ENCODE measurements at regions not wholly inside any gene's neighbourhood (a gene's known extent, or its start where the extent isn't known, plus 50 kb on each side); places are given as distances from the start of the nearest gene placed in this dataset.

DNA sequence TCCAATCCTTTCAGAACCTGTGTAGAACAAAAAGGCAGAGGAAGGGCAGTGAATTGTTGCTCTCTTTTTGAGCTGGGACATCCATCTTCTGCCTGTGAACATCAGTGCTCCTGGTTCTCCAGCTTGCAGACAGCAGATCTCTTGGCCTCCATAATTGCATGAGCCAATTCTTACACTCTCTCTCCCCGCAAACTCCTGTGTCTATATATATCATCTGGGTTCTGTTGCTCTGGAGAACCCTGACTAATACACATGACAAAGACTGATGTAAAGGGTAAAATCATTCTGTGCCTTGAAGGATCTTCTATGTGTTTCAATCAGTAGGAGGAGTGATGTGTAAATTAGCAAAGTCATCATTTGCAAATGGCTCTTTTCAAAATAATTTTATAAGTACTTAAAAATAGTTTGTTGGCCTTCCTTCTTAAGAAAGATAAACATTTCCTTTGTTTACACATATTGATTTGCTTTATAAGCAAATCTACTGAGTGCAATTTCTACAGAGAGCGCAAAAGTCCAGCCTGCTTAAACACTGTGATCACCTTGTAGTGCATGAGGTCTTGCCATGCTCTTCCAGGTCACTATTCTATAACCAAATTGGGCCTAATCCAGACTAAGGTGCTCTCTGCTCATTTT is 154.9 kb upstream of the ANKRD28 start:
- DNase-seq (ENCODE audit: low spot score) = peak; percentile 65

DNA sequence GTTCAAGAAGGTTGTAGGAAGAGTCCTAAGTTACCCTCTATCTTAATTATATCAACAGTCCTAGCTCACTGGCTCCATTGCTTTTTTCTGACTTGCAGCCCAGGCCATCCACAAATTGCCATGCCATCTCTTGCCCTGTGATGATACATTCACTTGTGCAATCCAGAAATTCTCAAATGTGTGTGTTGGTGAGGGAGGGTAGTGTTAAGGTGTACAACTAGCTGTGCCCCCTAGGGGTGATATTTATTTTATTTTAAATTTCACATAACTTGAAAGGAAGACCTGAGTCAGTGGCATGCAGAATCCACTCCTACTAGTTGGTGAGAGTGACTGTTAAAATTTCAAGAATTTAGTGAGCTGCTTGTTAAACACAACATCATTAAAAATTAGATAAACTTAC is 156.1 kb upstream of the ANKRD28 start:
- peak; percentile 45 for DNase-seq (ENCODE audit: low spot score)

DNA sequence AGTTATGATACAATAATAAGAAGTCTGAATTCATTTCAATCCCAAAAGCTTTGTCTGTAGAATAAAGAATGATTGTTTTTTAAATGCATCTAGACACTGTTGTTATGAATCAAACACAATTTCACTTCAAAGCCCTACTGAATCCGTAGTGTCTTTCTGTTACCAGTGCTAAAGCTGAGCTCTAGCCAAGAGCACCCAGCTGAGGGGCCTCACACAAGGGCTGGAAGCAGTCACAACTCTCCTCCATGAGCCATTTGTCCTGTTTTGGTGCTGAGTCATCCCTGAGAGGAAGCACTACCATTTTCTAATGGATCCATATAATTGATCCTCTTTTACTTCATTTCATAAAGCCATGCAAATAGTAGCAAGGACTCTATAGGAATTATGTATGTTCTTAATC is 158.2 kb upstream of the ANKRD28 start:
- no peak for DNase-seq (ENCODE audit: low spot score)

DNA sequence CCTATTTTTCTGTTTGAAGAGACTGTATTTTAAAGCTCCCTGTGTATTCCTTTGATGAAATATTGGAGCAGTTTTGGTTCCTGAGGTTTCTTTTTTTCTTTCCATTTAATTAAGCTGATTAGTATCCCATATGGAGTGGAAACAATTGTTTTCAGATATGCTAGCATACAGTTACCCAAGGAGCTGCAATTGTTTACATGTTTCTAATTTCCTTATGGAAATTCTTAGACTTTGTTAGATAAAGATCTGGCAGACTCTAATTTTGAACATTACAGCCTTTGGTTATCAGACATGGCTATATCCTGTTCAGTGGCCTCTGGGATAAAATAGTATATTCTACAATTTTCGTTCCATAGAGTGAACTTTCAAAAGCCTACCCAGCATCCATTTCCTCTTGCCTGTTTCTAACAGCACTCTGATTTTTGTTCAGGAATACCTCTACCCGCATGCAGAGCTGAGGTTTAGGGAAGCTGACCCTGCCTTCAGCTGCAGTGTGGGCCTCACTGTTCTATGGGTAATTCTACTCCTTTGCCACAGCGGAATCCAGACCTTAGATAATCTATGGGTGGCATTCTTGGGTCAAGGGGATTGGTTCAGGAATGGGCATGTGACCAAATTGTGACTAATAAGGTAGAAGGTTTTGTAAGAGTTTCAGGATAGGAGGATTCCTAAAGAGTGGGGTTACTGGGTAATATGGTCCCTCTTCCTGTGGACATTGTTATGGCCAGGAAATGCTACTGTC is 161.1 kb upstream of the ANKRD28 start:
- DNase-seq (ENCODE audit: low spot score) = no peak

DNA sequence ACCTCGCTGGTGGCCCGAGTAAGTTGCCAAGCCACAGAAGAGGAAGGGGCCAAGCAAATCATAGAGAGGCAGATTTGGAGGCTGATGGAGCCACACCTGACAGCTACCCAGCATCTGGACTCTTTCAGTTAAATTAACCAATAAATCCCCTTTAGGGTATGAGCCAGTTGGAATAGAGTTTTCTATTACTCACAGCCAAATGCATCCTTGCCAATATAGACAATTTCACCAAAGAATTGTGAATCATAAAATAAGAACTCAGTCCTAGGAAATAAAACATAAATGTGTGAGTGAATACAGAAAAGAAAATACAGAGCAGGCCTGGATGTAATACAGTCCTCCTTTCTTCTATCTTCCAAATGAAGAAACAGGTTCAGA is 161.6 kb upstream of the ANKRD28 start:
- DNase-seq (ENCODE audit: low spot score) = no peak

DNA sequence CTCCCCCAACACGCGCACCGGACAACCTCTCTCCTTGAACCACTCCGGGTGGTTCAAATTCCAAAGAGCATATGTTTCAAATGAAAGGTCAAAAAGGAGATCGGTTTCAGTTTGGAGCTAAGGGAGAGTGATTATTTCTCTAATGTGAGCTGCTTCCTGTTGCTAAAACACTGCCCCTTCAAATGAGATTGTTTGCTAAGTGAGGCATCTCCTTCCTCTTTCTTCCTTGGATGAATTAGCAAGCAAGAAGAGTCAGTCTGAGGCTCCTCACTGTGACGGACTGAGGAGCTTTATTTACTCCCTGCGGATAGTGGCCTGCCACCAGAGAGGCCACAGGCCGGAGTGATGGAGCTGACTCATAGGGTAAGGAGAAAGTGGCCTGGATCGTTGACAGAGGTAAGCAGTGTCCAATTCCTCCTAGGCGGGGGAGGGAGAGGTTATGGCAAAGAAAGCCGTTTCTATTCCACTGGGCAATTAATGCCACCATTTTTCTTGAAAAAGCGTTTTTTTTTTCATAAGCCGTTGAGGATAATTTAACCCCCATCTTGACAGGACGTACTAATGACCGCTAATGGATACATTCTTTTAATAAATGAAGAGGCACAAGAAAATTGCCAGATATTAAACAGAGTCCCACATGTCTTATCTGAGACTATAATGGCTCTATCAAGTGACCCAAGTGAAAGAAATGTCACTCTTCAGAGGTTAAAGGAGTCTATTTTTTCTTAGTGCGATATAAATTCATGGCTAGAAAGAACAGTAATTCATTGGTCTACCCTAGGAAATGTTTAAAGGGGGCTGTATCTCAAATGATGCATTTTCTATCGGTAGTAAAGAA is 167.0 kb upstream of the ANKRD28 start:
- no peak for DNase-seq (ENCODE audit: low spot score)

DNA sequence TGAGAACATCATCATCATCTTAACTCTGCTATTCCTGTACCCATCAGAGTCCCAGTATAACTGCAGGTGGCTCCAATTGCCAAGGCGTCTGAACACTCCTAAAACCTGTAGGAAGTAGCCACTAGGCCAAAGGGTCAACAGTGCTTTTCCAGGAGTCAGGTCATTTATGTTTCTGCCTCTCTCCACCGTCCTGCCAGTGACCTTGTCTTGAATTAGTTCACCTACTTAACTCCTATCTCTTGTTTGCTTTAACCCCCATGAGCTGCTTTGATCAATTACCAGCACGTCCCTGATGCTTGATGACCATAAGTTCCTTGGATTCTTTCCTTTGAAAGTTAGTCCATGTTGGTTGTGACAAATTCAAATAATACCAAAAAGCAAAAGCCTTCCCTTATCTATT is 169.8 kb upstream of the ANKRD28 start:
- no peak for DNase-seq (ENCODE audit: low spot score)

DNA sequence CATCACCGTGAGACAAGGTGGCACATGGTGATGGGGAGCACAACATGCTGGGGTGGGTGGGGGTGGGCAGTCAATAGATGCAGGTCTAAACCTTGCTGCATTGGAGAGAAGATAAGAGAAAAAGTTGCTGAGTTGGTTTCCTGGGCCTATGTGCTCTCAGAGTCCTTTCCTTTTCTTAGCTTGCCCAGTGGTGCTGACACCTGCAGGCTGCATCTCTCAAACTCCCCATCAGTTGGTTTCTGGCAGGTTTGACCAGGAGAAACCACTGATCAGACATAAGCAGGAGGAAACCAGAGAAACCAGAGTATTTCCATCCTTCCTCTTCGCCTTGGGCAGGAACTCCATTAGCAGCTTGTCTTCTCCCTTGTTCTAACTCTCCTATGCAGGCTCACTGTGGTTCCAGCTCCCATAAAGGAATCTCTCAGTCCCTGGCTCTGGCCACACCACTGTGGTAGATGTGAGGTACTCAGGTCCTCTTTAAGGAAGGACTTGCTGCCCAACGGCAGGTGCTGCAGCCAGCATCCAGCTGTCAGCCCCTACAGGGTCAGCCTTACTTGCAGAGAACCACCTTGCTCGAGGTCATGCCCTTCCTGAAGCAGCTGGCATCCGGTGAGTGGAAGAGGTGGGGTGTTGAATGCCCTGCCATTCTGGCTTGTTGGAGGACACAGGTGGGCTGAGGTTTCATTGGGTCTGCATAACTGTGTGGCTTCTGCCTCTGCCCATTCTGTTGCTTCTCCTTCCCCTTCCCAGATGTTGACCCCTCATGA is 172.3 kb upstream of the ANKRD28 start:
- no peak for DNase-seq (ENCODE audit: low spot score)

DNA sequence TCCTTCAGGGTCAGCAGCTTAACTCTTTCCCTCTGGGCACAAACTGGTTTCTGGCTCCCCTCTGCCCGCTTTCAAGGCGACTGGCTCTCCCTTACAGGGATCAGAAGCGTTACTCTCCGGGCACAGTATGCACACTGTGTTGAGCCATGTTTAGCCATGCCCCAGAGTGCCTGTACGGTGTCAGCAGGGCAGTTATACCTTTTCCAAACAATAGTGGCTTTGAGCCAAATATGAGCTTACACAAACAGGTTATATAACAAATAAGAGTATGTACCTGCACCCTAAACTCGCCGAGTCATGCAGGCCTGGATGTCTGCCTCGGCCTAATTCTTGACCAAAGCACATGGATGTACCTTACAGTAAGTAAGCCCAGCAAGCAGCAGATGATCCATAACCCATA is 175.6 kb upstream of the ANKRD28 start:
- no peak for DNase-seq (ENCODE audit: low spot score)

DNA sequence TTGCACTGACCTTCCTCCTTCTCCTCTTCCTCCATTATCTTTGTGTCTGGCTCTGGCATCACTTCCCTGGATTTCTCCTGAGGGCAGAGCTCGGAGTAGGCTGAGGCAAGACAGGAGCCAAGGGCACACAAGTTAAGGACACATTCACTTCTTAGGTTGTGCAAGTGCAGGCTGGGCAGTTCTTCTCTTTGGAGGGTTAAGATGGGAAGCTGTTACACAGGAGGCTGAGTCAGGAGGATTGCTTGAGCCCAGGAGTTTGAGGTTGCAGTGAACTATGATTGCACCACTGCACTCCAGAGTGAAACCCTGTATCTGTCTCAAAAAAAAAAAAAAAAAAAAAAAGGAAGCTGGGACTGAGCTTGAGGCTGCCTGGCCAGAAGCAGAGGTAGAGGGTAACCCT is 176.2 kb upstream of the ANKRD28 start:
- no peak for DNase-seq (ENCODE audit: low spot score)

DNA sequence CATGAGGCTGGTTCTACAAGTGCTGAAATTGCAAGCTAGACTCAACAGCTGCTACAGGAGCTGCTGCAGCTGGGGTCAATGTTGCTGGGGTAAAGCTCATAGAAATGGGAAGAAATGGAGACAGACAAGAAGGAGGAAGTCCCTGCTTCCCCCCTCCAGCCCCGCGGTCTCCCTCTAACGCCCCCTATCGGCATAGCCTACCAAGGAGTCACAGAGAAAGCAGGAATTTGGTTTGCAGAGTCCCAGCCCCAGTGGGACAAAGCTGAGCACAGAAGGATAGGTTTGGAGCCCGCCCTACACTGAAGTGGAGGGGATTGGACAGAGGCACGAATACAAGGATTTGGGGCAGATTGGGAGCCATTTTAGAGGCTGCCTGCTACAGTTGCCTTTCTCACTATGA is 176.9 kb upstream of the ANKRD28 start:
- DNase-seq (ENCODE audit: low spot score) = no peak

DNA sequence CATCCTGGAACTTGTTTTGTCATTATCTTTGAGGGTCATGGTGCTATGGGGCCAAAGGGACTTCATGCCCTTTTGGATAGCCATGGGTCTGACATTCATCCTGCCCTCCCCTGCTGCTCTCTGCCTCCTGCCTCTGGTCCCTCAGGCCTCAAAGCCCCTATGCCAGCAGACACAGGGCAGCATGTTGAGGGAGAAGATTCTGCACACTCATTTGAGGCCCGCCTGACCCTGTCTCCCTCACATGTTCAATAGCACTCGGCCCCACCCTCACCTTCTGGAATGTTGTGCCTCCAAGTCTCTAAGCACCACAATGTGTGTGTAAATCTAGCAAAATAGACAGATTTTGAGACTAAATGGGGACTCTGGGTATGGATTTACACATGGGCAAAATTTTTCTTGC is 178.7 kb upstream of the ANKRD28 start:
- DNase-seq (ENCODE audit: low spot score) = no peak

DNA sequence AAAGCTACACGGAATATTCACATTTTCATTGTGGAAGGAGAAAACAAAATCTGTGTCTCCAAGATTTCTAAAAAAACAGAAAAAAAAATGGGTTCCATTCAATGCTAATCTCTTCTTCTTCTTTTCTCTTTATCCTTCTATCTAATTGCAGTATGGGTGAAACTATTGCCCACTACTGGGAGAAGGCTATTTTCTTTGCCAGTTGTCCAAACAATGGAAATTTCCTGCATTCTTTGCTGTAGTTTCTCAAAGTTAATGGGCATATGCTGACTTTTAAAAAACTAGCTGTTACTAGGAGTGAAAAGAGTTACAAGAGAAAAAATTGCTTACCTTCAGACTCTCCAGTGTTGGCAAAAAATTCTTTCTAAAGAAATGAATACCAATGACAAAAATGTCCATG is 179.3 kb upstream of the ANKRD28 start:
- DNase-seq (ENCODE audit: low spot score) = no peak

DNA sequence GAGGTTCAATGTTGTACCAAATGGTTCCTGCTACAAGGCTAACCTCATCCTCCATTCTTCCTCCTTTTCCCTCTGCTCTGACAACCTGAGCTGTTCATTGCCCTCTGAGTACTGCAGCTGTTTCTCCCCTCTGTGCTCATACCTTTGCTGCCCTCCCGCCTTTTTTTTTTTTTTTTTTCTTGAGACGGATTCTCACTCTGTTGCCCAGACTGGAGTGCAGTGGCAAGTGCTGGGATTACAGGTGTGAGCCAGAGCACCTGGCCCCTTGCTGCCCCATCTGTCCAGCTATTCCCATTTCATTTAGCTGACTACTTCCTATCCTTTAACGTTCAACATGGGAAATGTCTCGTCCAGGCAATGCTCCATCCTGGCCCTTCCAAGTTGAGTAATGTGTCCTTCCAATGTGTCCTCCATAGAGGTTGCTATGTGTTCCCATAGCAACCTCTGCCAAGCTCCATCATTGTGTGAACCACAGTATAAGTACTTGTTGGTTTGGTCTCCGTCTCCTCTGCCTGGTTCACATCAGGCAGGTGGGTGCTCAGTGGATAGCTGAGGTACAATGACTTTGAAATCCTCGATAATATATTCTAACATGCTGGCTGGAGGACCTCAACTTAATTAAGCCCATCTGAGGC is 179.9 kb upstream of the ANKRD28 start:
- DNase-seq (ENCODE audit: low spot score) = no peak

DNA sequence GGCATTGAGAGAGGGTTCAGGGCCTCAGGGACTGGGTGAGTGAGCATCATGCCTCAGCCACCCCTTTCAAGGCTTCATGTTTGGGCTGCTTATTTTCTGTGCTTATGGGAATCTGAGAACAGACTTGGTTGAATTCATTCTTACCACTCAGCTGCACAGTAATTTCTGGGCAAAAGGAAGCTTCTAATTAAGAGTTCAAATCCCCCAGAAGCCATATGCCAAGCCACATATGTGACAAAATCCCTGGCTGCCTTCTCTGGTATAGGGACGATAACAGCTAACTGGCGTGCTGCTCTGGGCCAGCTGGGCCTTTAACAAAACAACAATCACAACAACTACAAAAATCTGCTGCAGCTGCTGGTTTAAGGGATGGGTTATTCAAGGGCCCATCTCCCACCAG is 181.0 kb upstream of the ANKRD28 start:
- no peak for DNase-seq (ENCODE audit: low spot score)

DNA sequence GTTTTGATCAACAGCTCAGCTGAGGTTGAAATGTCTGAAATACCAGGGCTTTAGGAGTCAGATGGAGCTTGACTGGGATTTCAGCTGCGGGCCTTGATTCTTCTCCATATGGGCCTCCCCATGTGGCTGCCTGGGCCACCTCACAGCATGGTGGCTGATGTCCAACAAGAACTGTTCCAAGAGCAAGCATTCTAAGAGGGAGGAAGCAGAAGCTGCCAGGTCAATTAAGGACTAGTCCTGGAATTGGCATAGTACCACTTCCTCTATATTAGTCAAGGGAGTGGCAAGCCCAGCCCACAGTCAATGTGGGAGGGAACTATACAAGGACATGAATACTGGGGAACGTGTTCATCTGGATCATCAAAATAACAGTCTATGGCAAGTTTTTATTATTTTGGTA is 181.7 kb upstream of the ANKRD28 start:
- DNase-seq (ENCODE audit: low spot score) = no peak

DNA sequence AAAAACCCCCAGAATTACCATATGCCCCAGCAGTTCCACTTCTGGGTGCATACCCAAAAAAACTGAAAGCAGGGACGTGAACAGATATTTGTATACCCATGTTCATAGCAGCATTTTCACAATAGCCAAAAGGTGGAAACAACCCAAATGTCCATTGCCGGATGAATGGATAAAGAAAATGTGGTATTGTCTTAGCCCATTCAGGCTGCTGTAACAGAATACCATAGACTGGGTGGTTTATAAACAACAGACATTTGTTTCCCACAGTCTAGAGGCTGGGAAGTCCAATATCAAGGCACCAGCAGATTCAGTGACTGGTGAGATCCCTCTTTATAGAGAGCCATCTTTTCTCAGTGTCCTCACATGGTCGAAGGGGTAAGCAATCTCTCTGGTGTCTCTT is 182.1 kb upstream of the ANKRD28 start:
- DNase-seq (ENCODE audit: low spot score) = no peak

DNA sequence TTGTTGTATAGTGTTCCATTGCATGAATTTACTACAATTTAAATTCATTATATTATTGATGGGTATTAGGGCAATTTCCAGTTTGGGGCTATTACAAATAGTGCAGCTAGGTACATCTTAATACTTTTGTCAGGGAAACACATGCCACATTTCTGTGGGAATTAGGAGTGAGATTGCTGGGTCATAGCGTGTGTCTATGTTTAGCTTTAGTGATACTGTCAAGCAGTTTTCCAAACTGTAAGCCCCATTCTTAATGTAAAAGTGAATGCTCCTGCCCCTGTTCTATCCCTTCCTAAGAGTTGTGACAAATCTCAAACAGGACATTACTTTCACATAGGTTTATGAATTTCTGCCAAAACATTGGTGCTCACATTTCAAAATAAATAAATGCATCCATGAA is 184.5 kb upstream of the ANKRD28 start:
- DNase-seq (ENCODE audit: low spot score) = no peak

DNA sequence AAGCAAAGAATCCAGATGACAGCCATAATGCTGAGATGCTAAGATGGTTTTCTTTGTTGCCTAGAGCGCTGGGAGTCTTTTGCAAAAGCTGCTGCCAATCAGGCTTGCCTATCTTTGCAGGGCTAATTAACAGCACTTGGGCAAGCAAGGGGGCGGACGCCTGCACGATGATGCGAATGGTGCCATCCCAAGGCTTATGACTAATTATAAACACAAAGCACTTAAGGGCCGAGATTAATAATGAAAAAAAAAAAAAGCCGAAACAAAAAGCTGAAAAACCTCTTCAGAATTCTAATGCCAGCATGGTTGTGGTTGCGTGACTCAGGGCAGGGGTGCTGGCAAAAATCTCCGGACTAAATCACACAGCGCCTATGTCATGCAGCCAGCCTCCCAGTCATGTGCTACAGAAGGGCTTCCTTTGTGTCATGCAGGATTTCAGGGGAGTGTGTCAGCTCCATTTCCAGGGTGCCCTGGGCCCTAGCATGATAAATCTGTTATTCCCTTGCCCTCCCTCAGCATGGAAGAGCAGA is 185.0 kb upstream of the ANKRD28 start:
- peak; percentile 98 for DNase-seq (ENCODE audit: low spot score)

DNA sequence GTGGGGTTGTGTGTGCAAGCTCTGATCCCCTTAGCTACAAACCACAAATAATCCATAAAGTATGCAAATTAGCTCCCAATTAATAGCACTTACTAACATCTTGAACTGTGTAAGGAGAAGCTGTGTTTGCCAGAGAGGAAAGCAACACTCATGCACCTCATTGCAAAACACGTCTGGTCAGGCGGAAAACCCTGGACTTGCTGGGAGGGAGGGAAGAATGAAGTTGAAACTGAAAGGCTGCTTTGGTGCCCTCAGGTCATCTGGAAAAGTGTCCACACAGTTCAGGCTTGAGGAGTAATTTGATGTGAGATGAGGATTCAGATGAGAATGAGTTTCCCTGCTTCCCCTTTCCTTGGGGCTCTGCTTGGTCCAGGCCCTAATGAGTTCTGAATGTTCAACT is 185.5 kb upstream of the ANKRD28 start:
- no peak for DNase-seq (ENCODE audit: low spot score)

DNA sequence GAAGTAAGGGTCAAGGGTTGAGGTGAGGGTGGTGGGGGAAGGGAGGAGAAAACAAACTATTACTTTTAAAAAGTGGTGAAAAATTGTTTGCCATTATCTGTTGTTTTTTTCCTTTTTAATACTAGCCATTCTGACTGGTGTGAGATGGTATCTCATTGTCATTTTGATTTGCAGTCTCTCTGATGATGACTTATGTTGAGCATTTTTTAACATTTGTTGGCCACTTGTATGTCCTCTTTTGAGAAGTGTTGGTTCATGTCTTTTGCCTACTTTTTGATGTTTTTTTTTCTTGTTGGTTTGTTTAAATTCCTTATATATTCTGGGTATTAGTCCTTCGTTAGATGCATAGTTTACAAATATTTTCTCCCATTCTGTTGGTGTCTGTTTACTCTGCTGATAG is 185.9 kb upstream of the ANKRD28 start:
- no peak for DNase-seq (ENCODE audit: low spot score)

DNA sequence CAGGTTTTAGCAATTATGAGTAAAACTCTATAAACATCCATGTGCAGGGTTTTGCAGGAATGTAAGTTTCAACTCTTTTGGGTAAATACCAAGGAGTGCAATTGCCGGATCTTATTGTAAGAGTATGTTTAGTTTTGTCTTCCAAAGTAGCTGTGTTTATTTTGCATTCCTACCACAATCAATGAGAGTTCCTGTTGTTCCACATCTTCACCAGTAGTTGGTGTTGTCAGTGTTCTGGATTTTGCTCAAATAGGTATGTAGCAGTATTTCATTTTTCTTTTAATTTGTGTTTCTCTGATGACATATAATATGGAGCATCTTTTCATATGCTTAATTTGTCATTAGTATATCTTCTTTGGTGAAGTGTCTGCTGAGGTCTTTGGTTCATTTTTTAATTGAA is 185.1 kb upstream of the GALNT15 start:
- DNase-seq (ENCODE audit: low spot score) = peak; percentile 28
